T-helper 17 cell (primary cell): ENCODE measurements at regions not wholly inside any gene's neighbourhood (a gene's known extent, or its start where the extent isn't known, plus 50 kb on each side); places are given as distances from the start of the nearest gene placed in this dataset.

Experiments
- ATAC-seq: fragments of 150-1000 bp; cut with Tn5 transposase; 2 replicates; pipeline ENCODE4 v1.10.0; 2021; ENCODE audit warnings: mild to moderate bottlenecking, moderate library complexity
- DNase-seq, 3 donors: peaks; one replicate each; pipeline versions ENCODE4 v3.0.0 to v3.0.0-alpha.2; 2020 to 2021
- H3K9me3 ChIP-seq: one replicate; pipeline ENCODE4 v1.7.0; 2013; ENCODE audit warnings: low read length, mild to moderate bottlenecking; ENCODE audit not compliant: control insufficient read depth, poor library complexity, severe bottlenecking
- H3K27ac Mint-ChIP-seq: one replicate; pipeline ENCODE4 v1.8.0; 2022; ENCODE audit warnings: mild to moderate bottlenecking, moderate library complexity, mixed read lengths
- H3K27me3 Mint-ChIP-seq: one replicate; pipeline ENCODE4 v1.8.0; 2022; ENCODE audit warnings: mixed read lengths
- H3K36me3 Mint-ChIP-seq: one replicate; pipeline ENCODE4 v1.8.0; 2022; ENCODE audit warnings: low read depth, mixed read lengths
- H3K4me1 Mint-ChIP-seq: one replicate; pipeline ENCODE4 v1.8.0; 2022; ENCODE audit warnings: mild to moderate bottlenecking, mixed read lengths
- H3K4me3 Mint-ChIP-seq: one replicate; pipeline ENCODE4 v1.8.0; 2022; ENCODE audit warnings: mild to moderate bottlenecking, moderate library complexity, mixed read lengths

DNA sequence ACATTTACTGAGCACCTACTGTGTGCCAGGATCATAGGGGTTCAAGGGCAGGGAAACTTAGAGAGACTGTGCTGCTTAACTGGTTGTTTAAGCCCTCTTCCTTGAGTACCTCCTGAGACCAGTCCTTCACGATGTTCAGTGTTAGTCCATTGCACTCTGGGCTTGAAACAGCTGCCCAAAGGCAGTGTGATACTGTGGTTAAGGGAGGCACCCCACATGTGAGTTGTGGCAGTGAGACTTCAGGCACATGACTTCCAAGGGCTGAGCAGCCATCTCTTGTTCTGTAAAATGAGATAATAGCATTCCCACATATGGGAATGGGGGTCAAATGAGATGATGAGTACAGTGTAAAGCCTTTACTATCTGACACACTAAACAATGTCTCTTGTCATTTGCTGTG lies 75.1 kb downstream of the LINGO1 start:
- H3K4me3 Mint-ChIP-seq: no peak overlapping the region
- no peak overlapping the region for H3K27ac Mint-ChIP-seq
- no peaks in the 10 kb centered on the region for H3K9me3 ChIP-seq
- H3K36me3 Mint-ChIP-seq: no peaks in the 10 kb centered on the region
- peaks cover 2% of the 10 kb centered on the region for H3K4me1 Mint-ChIP-seq
- DNase-seq (no peak), ATAC-seq (no peak)
- peaks cover 49% of the 10 kb centered on the region for H3K27me3 Mint-ChIP-seq

- H3K36me3 Mint-ChIP-seq: no peaks in the 10 kb centered on the region
- H3K9me3 ChIP-seq: no peaks in the 10 kb centered on the region
- H3K4me3 Mint-ChIP-seq: no peak overlapping the region
- H3K4me1 Mint-ChIP-seq: peaks cover 2% of the 10 kb centered on the region
- H3K27ac Mint-ChIP-seq: no peak overlapping the region
- DNase-seq (no peak), ATAC-seq (no peak)
- peaks cover 45% of the 10 kb centered on the region for H3K27me3 Mint-ChIP-seq
Observed at GRCh38 chr15:77557144-77557543, 75.6 kb downstream of the LINGO1 start.

DNA sequence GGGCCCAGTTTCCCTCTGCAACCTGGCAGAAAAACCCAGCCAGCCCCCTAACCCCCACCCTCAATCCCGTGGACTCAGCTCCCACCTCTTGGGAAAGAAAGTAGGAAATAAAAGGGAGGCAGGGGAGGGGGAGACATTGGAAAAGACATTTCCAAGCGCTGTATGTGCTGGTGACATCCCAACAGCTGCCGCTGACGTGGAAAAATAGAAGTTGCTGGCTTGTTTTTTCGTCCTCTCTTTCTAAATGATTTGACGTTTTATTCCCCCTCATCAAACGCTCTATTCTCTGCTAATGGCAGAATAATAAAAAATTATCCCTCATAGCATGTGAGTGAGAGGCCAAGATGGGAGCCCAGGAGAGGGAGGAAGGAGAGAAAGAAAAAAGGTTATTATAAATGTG lies 76.1 kb downstream of the LINGO1 start:
- peaks cover 2% of the 10 kb centered on the region for H3K4me1 Mint-ChIP-seq
- H3K4me3 Mint-ChIP-seq: no peak overlapping the region
- peaks cover 42% of the 10 kb centered on the region for H3K27me3 Mint-ChIP-seq
- no peak overlapping the region for H3K27ac Mint-ChIP-seq
- no peak for ATAC-seq
- no peaks in the 10 kb centered on the region for H3K9me3 ChIP-seq
- no peak for DNase-seq
- H3K36me3 Mint-ChIP-seq: no peaks in the 10 kb centered on the region

GRCh38 chr15:77555232-77555631 lies 77.5 kb downstream of the LINGO1 start:
- no peak for ATAC-seq
- H3K27me3 Mint-ChIP-seq: peaks cover 28% of the 10 kb centered on the region
- DNase-seq: no peak
- no peaks in the 10 kb centered on the region for H3K36me3 Mint-ChIP-seq
- H3K4me3 Mint-ChIP-seq: no peak overlapping the region
- H3K27ac Mint-ChIP-seq: no peak overlapping the region
- H3K9me3 ChIP-seq: no peaks in the 10 kb centered on the region
- peaks cover 2% of the 10 kb centered on the region for H3K4me1 Mint-ChIP-seq

DNA sequence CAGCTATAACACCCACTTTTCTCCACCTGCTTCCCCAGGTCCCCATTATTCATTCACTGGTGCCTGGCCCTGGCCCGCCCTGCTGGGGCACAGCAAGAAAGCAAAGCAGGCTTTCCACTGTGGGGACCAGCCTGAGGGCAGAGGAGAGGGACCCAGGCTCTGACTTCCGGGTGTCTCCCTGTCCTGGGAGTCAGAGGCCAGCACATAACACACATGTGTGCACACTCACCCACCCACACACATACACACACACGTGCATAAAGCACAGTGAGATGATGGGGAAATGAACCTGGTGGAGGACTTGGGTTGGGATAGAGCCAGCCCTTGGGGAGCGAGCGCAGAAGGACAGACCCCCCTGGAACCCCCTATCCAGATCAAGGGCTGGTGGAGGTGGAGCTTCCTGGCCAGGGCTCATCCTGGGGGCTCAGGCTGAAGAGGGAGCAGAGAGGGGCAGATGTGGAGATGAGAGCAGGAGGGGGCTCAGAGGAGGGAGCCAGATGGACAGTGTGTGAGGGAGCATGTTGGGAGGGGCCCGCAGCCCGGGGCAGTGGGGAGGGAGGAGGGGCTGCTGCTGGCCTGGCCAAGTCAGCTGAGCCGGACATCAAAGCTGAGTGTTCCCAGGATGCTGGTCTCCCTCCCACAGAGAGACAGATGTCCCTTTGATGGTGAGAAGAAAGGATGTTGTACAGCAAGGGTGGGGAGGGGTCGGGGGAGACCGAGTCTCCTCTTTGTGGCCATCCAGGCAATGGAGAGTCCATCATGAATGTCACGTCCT lies 78.2 kb downstream of the LINGO1 start:
- peak overlapping the region; percentile 29 for H3K27ac Mint-ChIP-seq

DNA sequence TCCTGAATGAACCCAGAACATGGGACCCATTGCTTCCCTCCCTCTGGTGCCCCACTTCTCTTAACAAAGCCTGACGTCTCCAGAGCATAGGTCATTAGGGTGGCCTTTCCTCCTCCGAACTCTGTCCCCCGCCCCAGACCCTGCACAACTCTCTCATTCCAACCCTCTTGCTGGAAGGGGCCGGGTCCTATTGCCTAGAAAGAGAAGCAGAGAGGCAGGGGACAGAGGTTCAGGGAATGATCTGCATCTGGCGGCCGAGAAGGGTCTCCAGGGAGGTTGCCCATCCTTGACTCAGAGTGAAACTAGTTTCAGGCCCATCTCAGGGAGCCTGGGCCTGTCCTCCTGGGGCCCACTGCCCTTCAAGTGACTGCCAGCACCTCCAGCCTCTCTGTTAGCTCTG lies 79.0 kb downstream of the LINGO1 start:
- no peaks in the 10 kb centered on the region for H3K9me3 ChIP-seq
- DNase-seq: no peak
- peak overlapping the region; percentile 29 for H3K27ac Mint-ChIP-seq
- peaks cover 22% of the 10 kb centered on the region for H3K27me3 Mint-ChIP-seq
- ATAC-seq: no peak
- H3K36me3 Mint-ChIP-seq: no peaks in the 10 kb centered on the region
- no peak overlapping the region for H3K4me3 Mint-ChIP-seq
- H3K4me1 Mint-ChIP-seq: peaks cover 2% of the 10 kb centered on the region

More for the DNA sequence above, 78.2 kb downstream of the LINGO1 start:
- Mint-ChIP-seq H3K36me3 (no peaks in the 10 kb centered on the region), H3K4me3 (no peak overlapping the region), H3K27me3 (peaks cover 21% of the 10 kb centered on the region), H3K4me1 (peaks cover 2% of the 10 kb centered on the region)
- ATAC-seq (no peak), DNase-seq (no peak)
- no peaks in the 10 kb centered on the region for H3K9me3 ChIP-seq

- Mint-ChIP-seq H3K4me1 (peaks cover 2% of the 10 kb centered on the region), H3K4me3 (no peak overlapping the region), H3K27me3 (peaks cover 22% of the 10 kb centered on the region), H3K27ac (no peak overlapping the region), H3K36me3 (no peaks in the 10 kb centered on the region)
- DNase-seq (no peak), ATAC-seq (no peak)
- H3K9me3 ChIP-seq: no peaks in the 10 kb centered on the region
Observed at GRCh38 chr15:77553257-77553656, 79.5 kb downstream of the LINGO1 start.

DNA sequence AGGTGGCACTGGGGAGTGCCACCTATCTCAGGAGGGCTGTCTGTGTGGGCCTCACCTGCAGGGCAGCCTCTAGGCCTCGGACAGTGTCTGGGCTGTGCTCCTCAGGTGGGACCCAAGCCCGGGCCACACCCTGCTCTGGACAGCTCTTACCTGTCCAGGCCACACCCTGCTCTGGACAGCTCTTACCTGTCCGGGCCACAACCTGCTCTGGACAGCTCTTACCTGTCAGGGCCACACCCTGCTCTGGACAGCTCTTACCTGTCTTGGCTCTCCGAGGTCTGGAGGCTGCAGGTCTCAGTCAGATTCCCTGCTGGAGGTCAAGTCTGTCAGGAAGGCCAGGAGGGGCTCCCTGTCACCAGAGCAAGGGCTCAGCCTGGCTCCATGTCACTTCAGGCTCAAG lies 80.6 kb downstream of the LINGO1 start:
- no peak overlapping the region for H3K27ac Mint-ChIP-seq
- DNase-seq: no peak

GRCh38 chr15:77550301-77551251 lies 82.1 kb downstream of the LINGO1 start:
- DNase-seq (no peak), ATAC-seq (no peak)
- Mint-ChIP-seq H3K27me3 (peaks cover 25% of the 10 kb centered on the region), H3K4me1 (peaks cover 2% of the 10 kb centered on the region), H3K27ac (no peak overlapping the region), H3K4me3 (no peak overlapping the region), H3K36me3 (no peaks in the 10 kb centered on the region)
- H3K9me3 ChIP-seq: no peaks in the 10 kb centered on the region

More for the DNA sequence above, 80.6 kb downstream of the LINGO1 start:
- H3K9me3 ChIP-seq: no peaks in the 10 kb centered on the region
- no peaks in the 10 kb centered on the region for H3K36me3 Mint-ChIP-seq
- ATAC-seq: no peak
- peaks cover 22% of the 10 kb centered on the region for H3K27me3 Mint-ChIP-seq
- peaks cover 2% of the 10 kb centered on the region for H3K4me1 Mint-ChIP-seq
- no peak overlapping the region for H3K4me3 Mint-ChIP-seq

- no peak overlapping the region for H3K4me3 Mint-ChIP-seq
- no peak overlapping the region for H3K27ac Mint-ChIP-seq
- H3K9me3 ChIP-seq: no peaks in the 10 kb centered on the region
- DNase-seq (no peak), ATAC-seq (no peak)
- no peaks in the 10 kb centered on the region for H3K36me3 Mint-ChIP-seq
- H3K27me3 Mint-ChIP-seq: peaks cover 30% of the 10 kb centered on the region
- peaks cover 2% of the 10 kb centered on the region for H3K4me1 Mint-ChIP-seq
Observed at GRCh38 chr15:77549576-77550288, 83.0 kb downstream of the LINGO1 start.

GRCh38 chr15:77548589-77549557 lies 83.8 kb downstream of the LINGO1 start:
- peaks cover 2% of the 10 kb centered on the region for H3K4me1 Mint-ChIP-seq
- peak overlapping the region; percentile 32 for H3K27ac Mint-ChIP-seq

More at GRCh38 chr15:77548589-77549557, 83.8 kb downstream of the LINGO1 start:
- no peaks in the 10 kb centered on the region for H3K9me3 ChIP-seq
- no peak for ATAC-seq
- Mint-ChIP-seq H3K4me3 (no peak overlapping the region), H3K36me3 (no peaks in the 10 kb centered on the region), H3K27me3 (peaks cover 24% of the 10 kb centered on the region)
- DNase-seq: no peak
